ENCODE measurements at regions not wholly inside any gene's neighbourhood (a gene's known extent, or its start where the extent isn't known, plus 50 kb on each side); places are given as distances from the start of the nearest gene placed in this dataset.
"Not testable (repeated sequence)": the region's sequence is repeated elsewhere in the genome, so short reads cannot be mapped to it uniquely, and the experiment has no call there.

DNA sequence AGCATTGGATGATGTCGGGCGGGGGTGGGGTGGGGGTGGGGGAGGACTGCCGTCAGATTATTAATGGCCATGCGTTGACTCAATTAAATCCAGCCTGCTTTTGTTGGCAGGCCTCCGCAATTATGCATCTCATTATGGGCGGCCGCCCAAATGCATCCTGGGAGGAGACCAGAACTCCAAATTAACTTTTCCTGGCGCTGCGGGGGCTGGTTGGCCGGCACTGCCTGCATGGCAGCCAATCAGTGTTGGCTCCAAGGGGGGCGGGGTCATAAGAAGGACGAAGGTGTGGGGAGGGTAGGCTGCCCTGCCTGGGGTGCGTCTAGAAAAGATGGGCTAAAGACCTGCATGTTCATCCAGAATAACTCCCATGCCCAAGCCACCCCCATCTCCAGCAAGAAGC, 83.9 kb upstream of the PAX2 start:
- H3K27me3 ChIP-seq, result peaks cover 3 to 85% of the 10 kb centered on the region in 2 donors
- no peak overlapping the region for H3K27ac ChIP-seq
- TF ChIP-seq EP300 (IDR thresholded peaks at IDR 0.05) (no peak), POLR2A (IDR thresholded peaks at IDR 0.05) (no peak)
- TF ChIP-seq, protein P1, sequence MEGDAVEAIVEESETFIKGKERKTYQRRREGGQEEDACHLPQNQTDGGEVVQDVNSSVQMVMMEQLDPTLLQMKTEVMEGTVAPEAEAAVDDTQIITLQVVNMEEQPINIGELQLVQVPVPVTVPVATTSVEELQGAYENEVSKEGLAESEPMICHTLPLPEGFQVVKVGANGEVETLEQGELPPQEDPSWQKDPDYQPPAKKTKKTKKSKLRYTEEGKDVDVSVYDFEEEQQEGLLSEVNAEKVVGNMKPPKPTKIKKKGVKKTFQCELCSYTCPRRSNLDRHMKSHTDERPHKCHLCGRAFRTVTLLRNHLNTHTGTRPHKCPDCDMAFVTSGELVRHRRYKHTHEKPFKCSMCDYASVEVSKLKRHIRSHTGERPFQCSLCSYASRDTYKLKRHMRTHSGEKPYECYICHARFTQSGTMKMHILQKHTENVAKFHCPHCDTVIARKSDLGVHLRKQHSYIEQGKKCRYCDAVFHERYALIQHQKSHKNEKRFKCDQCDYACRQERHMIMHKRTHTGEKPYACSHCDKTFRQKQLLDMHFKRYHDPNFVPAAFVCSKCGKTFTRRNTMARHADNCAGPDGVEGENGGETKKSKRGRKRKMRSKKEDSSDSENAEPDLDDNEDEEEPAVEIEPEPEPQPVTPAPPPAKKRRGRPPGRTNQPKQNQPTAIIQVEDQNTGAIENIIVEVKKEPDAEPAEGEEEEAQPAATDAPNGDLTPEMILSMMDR (IDR thresholded peaks at IDR 0.05), result no peak
- WGBS, 2 donors, result 40 to 48% methylated on average over 13 of the region's 13 CpGs
- no peaks in the 10 kb centered on the region for H3K36me3 ChIP-seq
- peaks cover 0 to 10% (median 0%) of the 10 kb centered on the region in 4 donors for H3K4me1 ChIP-seq
- no peak overlapping the region for H3K4me3 ChIP-seq
- H3K9me3 ChIP-seq, result peaks cover 0 to 8% (median 0%) of the 10 kb centered on the region in 4 donors
- no peak for DNase-seq (ENCODE audit: low spot score in 2 of 2)

DNA sequence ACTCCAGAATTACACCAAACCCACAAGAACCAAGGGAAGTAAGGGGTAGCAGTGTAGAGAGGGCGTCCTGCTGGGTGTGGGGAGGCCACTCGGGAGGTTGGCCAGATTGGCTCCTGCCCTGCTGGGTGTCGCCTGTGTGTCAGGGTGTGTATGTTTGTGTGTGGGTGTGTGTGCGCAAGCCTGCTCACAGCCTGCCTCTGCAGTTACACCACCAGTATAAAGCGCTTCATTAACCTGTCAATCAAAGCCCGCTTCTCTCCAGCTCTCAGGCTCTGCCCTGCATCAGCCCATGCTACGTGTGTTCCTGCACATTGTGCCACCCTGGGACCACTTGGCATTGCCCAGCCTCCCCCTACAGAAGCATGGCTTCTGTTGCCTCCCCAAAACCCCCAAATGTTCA, 83.3 kb upstream of the PAX2 start:
- no peak overlapping the region for H3K27ac ChIP-seq
- peaks cover under 1 to 85% of the 10 kb centered on the region in 2 donors for H3K27me3 ChIP-seq
- no peak for DNase-seq (ENCODE audit: low spot score in 2 of 2)
- no peak overlapping the region for H3K4me3 ChIP-seq
- peaks cover 0 to 5% (median 0%) of the 10 kb centered on the region in 4 donors for H3K4me1 ChIP-seq
- H3K36me3 ChIP-seq, result no peaks in the 10 kb centered on the region
- TF ChIP-seq EP300 (IDR thresholded peaks at IDR 0.05), result no peak
- TF ChIP-seq, protein P1 (IDR thresholded peaks at IDR 0.05), result no peak
- no peak for TF ChIP-seq POLR2A (IDR thresholded peaks at IDR 0.05)
- H3K9me3 ChIP-seq, result peaks cover 0 to 8% (median 0%) of the 10 kb centered on the region in 4 donors
- WGBS, 2 donors, result 51 to 58% methylated on average over 7 of the region's 7 CpGs

DNA sequence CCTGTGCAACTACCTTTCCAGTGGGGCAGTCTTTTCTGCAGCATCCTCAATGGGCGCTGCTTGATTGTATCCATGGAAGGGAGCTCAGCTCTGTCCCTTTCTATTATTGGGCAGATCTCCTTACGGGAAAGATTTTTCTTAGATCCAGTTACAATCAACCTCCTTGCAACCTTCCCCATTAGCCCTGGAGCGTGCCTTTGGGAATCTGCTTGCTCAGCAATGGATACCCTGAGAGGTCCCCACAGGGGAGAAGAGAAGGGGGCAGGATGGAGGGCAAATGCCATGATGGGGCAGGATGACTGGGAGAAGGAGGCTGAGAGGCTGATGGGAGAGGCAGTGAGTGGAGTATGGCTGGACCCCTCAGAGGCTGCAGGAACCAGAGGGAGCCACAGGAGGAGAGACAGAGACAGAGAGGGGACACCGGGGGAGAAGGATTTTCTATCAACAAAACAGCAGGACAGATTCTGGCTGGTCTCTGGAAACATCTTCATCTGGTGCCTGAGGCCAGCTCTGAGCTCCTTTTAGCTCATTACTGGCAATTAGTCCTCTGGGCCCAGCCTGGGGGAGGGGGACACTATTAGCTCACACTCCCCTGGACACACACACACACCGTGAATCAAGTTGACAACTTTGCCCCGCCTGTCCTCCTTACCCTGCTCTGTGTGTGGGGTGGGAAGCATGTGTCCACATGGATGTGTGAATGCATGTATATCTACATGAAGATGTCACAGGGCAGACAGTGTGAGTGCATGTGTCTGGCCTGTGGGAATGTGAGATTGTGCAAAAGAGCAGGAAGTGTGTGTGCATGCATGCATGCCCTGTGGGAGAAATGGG, 80.8 kb upstream of the PAX2 start:
- Histone ChIP-seq H3K4me1 (peaks cover 0 to 2% (median 0%) of the 10 kb centered on the region in 4 donors), H3K4me3 (no peak overlapping the region), H3K27me3 (peaks cover 0 to 84% of the 10 kb centered on the region in 2 donors), H3K36me3 (no peaks in the 10 kb centered on the region), H3K9me3 (no peaks in the 10 kb centered on the region), H3K27ac (no peak overlapping the region)
- no peak for DNase-seq (ENCODE audit: low spot score in 2 of 2)
- TF ChIP-seq, protein P1 (IDR thresholded peaks at IDR 0.05), result no peak
- TF ChIP-seq EP300 (IDR thresholded peaks at IDR 0.05), result no peak
- no peak for TF ChIP-seq POLR2A (IDR thresholded peaks at IDR 0.05)
- 37 to 49% methylated on average over 6 of the region's 6 CpGs for WGBS, 2 donors

DNA sequence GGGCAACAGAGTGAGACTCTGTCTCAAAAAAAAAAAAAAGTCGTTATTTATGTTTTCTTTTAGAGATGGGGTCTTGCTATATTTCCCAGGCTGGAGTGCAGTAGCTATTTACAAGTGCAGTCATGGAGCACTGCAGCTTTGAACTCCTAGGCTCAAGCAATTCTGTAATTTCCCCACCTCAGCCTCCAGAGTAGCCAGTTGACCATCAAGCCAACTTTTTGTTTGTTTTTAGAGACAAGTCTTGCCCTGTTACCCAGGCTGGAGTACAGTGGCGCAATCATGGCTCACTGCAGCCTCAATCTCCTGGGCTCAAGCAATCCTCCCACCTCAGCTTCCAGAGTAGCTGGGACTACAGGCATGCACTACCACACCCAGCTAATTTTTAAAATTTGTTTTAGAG, 78.7 kb upstream of the PAX2 start:
- H3K4me3 ChIP-seq; H3K36me3 ChIP-seq; H3K9me3 ChIP-seq; DNase-seq (ENCODE audit: low spot score in 2 of 2); H3K27ac ChIP-seq; H3K4me1 ChIP-seq: not testable (repeated sequence)
- peaks cover 0 to 84% of the 10 kb centered on the region in 2 donors for H3K27me3 ChIP-seq
- 74 to 79% methylated on average over 2 of the region's 2 CpGs for WGBS, 2 donors

DNA sequence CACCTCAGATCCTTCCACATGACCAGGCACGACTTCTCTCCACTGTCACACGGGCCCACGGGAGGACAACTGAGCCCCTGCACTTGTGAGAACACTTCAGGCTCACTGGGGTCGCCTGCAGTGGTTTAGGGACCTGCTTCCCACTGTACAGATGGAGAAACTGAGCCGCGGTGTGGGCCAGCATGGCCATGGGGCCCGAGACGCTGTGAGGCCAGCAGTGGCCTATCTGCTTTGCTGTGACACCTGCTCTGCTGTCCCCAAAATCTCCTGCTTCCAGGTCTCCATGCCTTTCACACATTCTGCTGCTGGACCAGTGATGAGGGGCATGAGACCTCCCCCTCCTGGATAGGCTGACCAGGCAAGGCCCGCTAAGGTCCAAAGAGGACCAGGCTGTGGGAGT, 75.8 kb upstream of the PAX2 start:
- peaks cover 0 to 98% of the 10 kb centered on the region in 2 donors for H3K27me3 ChIP-seq
- H3K4me1 ChIP-seq, result peaks cover 0 to 8% (median 0%) of the 10 kb centered on the region in 4 donors
- H3K9me3 ChIP-seq, result no peaks in the 10 kb centered on the region
- H3K27ac ChIP-seq, result no peak overlapping the region
- TF ChIP-seq POLR2A (IDR thresholded peaks at IDR 0.05) (no peak), EP300 (IDR thresholded peaks at IDR 0.05) (no peak)
- TF ChIP-seq, protein P1 (IDR thresholded peaks at IDR 0.05), result no peak
- no peak for DNase-seq (ENCODE audit: low spot score in 2 of 2)
- H3K4me3 ChIP-seq, result no peak overlapping the region
- H3K36me3 ChIP-seq, result no peaks in the 10 kb centered on the region
- WGBS, 2 donors, result 54 to 61% methylated on average over 3 to 9 of the region's 9 CpGs

Data from tibial nerve (tissue), 4 donors.